ENCODE measurements at regions not wholly inside any gene's neighbourhood (a gene's known extent, or its start where the extent isn't known, plus 50 kb on each side); places are given as distances from the start of the nearest gene placed in this dataset.

GRCh38 chrX:77346859-77347258 is 100.3 kb upstream of the FGF16 start:
- no peaks in the 10 kb centered on the region for H3K4me1 ChIP-seq (ENCODE audit: insufficient read depth, low read length)
- BruUV-seq (replicated peaks): no TSS peak
- in situ Hi-C loops (cut with HindIII; ENCODE audit: extremely low pct_ligation_motif_present, low pct_unique_long_range_greater_than_20kb) (no loop called here), intact Hi-C loops (cut with micrococcal nuclease; ENCODE audit: unreplicated experiment) (no loop called here)
- H3K9ac ChIP-seq (ENCODE audit: insufficient read depth, low read depth, low read length): no peak overlapping the region
- no peak overlapping the region for H3K4me2 ChIP-seq (ENCODE audit: low read depth, low read length)
- 0% methylated on average over 1 of the region's 1 CpG for WGBS (ENCODE audit: low lambda C conversion rate)
- POLR2A ChIA-PET: no interaction called here
- H2AFZ ChIP-seq (ENCODE audit: low read length): no peak overlapping the region
- no peak overlapping the region for H3K4me3 ChIP-seq (replicated peaks in 1 of 3; ENCODE audit: insufficient read depth in 1 of 3, low read depth in 2 of 3, low read length in 3 of 3)
- CTCF ChIA-PET (ENCODE audit: low intra/inter-chr PET ratio, low total read pairs): no interaction called here
- no peaks in the 10 kb centered on the region for H4K20me1 ChIP-seq (ENCODE audit: insufficient read depth, low read length)
- no peak overlapping the region for H3K27ac ChIP-seq (ENCODE audit: extremely low read length, insufficient read depth, low read length)
- DNase-seq (ENCODE audit: low spot score): no peak
- no peak for TF ChIP-seq ZFP36L2 (CRISPR knock-in tag; IDR thresholded peaks at IDR 0.05)
- no peak for TF ChIP-seq ERF (CRISPR knock-in tag; IDR thresholded peaks at IDR 0.05)
- no peak for TF ChIP-seq ZNF225 (CRISPR knock-in tag; IDR thresholded peaks at IDR 0.05)
- TF ChIP-seq ELF1 (CRISPR knock-in tag; IDR thresholded peaks at IDR 0.05): no peak
- no peak for TF ChIP-seq ZHX1 (CRISPR knock-in tag; IDR thresholded peaks at IDR 0.05; ENCODE audit: low read depth)
- no peak for TF ChIP-seq BCL6 (CRISPR knock-in tag; IDR thresholded peaks at IDR 0.05)
- no peak for TF ChIP-seq PCBP1 (IDR thresholded peaks at IDR 0.05; ENCODE audit: borderline replicate concordance, low read depth, low read length)
- TF ChIP-seq IRF9 (CRISPR knock-in tag; IDR thresholded peaks at IDR 0.05; ENCODE audit: borderline replicate concordance): no peak
- TF ChIP-seq NFE2 (CRISPR knock-in tag; IDR thresholded peaks at IDR 0.05): no peak
- no peak for TF ChIP-seq ZNF382 (CRISPR knock-in tag; IDR thresholded peaks at IDR 0.05; ENCODE audit: borderline replicate concordance)
- TF ChIP-seq JUND (CRISPR knock-in tag; IDR thresholded peaks at IDR 0.05): no peak
- TF ChIP-seq ZNF678 (CRISPR knock-in tag; IDR thresholded peaks at IDR 0.05): no peak
- no peak for TF ChIP-seq HNRNPUL1 (IDR thresholded peaks at IDR 0.05; ENCODE audit: low read depth, low read length)
- TF ChIP-seq NFYB (CRISPR knock-in tag; IDR thresholded peaks at IDR 0.05): no peak
- TF ChIP-seq MXI1 (IDR thresholded peaks at IDR 0.05; ENCODE audit: borderline replicate concordance, low read depth, low read length): no peak
- no peak for TF ChIP-seq RXRA (CRISPR knock-in tag; IDR thresholded peaks at IDR 0.05)
- no peak for TF ChIP-seq ZNF496 (CRISPR knock-in tag; IDR thresholded peaks at IDR 0.05; ENCODE audit: insufficient replicate concordance)
- TF ChIP-seq BCLAF1 (IDR thresholded peaks at IDR 0.05): no peak
- FAIRE-seq: no peak
- H3K79me2 ChIP-seq (ENCODE audit: insufficient read depth, low read length): no peaks in the 10 kb centered on the region
- no peaks in the 10 kb centered on the region for H3K36me3 ChIP-seq (replicated peaks in 1 of 2; ENCODE audit: control insufficient read depth in 1 of 2, insufficient read depth in 2 of 2, low read length in 2 of 2)
- H3K27me3 ChIP-seq (ENCODE audit: control insufficient read depth in 1 of 2, insufficient read depth in 2 of 2, low read length in 2 of 2): no peaks in the 10 kb centered on the region
- no peaks in the 10 kb centered on the region for H3K9me3 ChIP-seq (ENCODE audit: low read length)
- no peak for ATAC-seq
